Left ventricle myocardium inferior (tissue), 1 donor: ENCODE measurements at regions not wholly inside any gene's neighbourhood (a gene's known extent, or its start where the extent isn't known, plus 50 kb on each side); places are given as distances from the start of the nearest gene placed in this dataset.

ENCODE experiments used
- DNase-seq: peaks from one replicate; pipeline ENCODE4 v3.0.0-alpha.2; 2020
- H3K27ac ChIP-seq: fragments of 200-600 bp; replicated peaks from 2 replicates; pipeline ENCODE4 v1.8.0; 2021
- H3K27me3 ChIP-seq: fragments of 200-600 bp; 2 replicates; pipeline ENCODE4 v1.8.0; 2021; ENCODE audit warnings: low read depth
- H3K36me3 ChIP-seq: fragments of 200-600 bp; 2 replicates; pipeline ENCODE4 v1.8.0; 2021
- H3K4me1 ChIP-seq: fragments of 200-600 bp; 2 replicates; pipeline ENCODE4 v1.8.0; 2021
- H3K4me3 ChIP-seq: fragments of 200-600 bp; 2 replicates; pipeline ENCODE4 v1.8.0; 2021; ENCODE audit warnings: mild to moderate bottlenecking, moderate library complexity
- H3K9me3 ChIP-seq: fragments of 200-600 bp; replicated peaks from 2 replicates; pipeline ENCODE4 v1.8.0; 2021
- intact Hi-C: fragments of 100-400 bp; cut with micrococcal nuclease; formaldehyde crosslinking; loops from one replicate; pipeline ENCODE4 v1.11.0; 2022
- TF ChIP-seq, protein P1 (sequence below): fragments of 200-600 bp; IDR thresholded peaks from 2 replicates; pipeline ENCODE4 v1.8.0; 2021; ENCODE audit warnings: antibody characterized with exemption, mild to moderate bottlenecking, borderline replicate concordance
- donor health status: DM: no; HTN: yes; CAD: no; lungs with severe emphysema.

GRCh38 chr13:23506071-23506806 lies 64.0 kb upstream of the TNFRSF19 start:
- no peaks in the 10 kb centered on the region for H3K9me3 ChIP-seq
- TF ChIP-seq, protein P1, sequence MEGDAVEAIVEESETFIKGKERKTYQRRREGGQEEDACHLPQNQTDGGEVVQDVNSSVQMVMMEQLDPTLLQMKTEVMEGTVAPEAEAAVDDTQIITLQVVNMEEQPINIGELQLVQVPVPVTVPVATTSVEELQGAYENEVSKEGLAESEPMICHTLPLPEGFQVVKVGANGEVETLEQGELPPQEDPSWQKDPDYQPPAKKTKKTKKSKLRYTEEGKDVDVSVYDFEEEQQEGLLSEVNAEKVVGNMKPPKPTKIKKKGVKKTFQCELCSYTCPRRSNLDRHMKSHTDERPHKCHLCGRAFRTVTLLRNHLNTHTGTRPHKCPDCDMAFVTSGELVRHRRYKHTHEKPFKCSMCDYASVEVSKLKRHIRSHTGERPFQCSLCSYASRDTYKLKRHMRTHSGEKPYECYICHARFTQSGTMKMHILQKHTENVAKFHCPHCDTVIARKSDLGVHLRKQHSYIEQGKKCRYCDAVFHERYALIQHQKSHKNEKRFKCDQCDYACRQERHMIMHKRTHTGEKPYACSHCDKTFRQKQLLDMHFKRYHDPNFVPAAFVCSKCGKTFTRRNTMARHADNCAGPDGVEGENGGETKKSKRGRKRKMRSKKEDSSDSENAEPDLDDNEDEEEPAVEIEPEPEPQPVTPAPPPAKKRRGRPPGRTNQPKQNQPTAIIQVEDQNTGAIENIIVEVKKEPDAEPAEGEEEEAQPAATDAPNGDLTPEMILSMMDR = no peak
- H3K36me3 ChIP-seq = no peaks in the 10 kb centered on the region
- H3K27ac ChIP-seq = peak overlapping the region; percentile 79
- H3K27me3 ChIP-seq = no peaks in the 10 kb centered on the region
- no peak for DNase-seq
- H3K4me3 ChIP-seq = peak overlapping the region; percentile 48
- peaks cover 43% of the 10 kb centered on the region for H3K4me1 ChIP-seq
- intact Hi-C loops = no loop called here

DNA sequence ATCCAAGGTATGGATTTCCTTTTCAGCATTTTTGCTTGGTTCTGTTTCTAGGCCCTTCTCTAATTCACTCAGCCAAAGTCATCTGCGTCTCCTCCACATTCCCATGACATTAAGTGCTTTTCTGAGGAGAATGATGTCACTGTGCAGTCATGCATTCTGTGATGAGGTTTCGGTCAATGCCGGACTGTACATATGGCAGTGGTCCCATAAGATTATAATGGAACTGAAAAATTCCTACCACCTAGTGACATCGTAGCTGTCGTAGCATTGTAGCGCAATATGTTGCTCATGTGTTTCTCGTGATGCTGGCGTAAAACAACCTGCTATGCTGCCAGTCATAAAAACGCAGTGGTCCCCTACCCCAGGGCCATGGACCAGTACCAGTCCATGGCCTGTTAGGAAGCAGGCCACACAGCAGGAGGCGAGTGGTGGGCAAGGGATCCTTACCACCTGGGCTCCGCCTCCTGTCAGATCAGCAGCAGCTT lies 63.4 kb upstream of the TNFRSF19 start:
- Histone ChIP-seq H3K27ac (peak overlapping the region; percentile 79), H3K36me3 (no peaks in the 10 kb centered on the region), H3K4me3 (peak overlapping the region; percentile 48), H3K4me1 (peaks cover 48% of the 10 kb centered on the region), H3K27me3 (no peaks in the 10 kb centered on the region), H3K9me3 (no peaks in the 10 kb centered on the region)
- DNase-seq = no peak
- intact Hi-C loops = no loop called here
- TF ChIP-seq, protein P1 = no peak

DNA sequence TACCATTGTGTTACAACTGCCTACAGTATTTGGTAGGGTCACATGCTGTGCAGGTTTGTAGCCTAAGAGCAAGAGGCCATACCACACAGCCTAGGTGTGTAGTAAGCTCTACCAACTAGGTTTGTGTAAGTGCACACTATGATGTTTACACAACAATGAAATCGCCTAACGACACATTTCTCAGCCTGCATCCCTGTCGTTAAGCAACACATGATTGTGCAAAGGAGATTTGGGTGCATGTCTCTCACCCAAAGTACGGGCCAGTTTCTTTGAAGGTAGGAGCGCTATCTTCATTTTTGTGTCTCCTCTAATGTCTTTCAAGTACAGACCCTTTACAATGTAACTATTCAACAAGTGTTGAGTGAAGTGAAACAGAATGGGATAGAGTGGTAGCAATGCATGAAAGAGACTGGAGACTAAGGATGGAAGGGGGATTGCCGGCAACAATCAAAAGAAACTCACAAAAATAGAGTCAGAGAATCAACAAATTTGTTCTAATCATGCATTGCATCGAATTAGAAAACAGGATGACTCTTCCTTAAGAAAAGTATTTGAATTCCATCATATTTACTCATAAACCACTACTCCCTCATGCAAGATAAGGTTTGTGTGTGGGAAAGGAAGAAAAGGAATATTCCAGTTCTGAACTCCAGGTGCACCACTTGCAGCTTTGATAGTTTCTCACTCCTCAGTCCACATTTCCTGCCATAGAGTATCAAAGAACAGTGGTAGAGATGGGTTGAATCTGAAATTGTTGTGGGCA lies 60.2 kb upstream of the TNFRSF19 start:
- no peaks in the 10 kb centered on the region for H3K27me3 ChIP-seq
- TF ChIP-seq, protein P1 = no peak
- H3K9me3 ChIP-seq = no peaks in the 10 kb centered on the region
- no peaks in the 10 kb centered on the region for H3K36me3 ChIP-seq
- DNase-seq = no peak
- intact Hi-C loops = no loop called here
- H3K4me1 ChIP-seq = peaks cover 60% of the 10 kb centered on the region
- peak overlapping the region; percentile 24 for H3K27ac ChIP-seq
- H3K4me3 ChIP-seq = no peak overlapping the region

DNA sequence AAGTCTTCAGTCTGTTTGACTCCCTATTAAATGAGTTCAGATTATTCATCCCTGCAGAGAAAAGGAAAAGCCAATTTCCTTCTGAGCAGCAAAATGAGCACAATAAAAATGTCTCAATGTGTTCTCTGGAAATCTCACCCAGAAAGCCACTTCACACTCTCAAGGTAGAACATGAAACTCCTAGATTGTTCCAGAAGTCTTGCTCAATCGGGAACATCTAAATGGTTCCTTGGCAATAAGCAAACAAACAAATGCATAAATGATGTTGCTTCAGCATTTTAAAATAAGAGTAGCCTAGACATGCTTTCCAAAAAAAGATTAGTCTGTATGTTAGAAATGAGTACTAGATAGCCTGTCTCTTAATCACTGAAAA lies 59.7 kb upstream of the TNFRSF19 start:
- no peaks in the 10 kb centered on the region for H3K36me3 ChIP-seq
- intact Hi-C loops = no loop called here

GRCh38 chr13:23510979-23511735 lies 59.1 kb upstream of the TNFRSF19 start:
- TF ChIP-seq, protein P1 = peak; percentile 50
- intact Hi-C loops = no loop called here
- DNase-seq = no peak
- H3K9me3 ChIP-seq = no peaks in the 10 kb centered on the region
- H3K36me3 ChIP-seq = no peaks in the 10 kb centered on the region
- peak overlapping the region; percentile 24 for H3K27ac ChIP-seq
- H3K4me1 ChIP-seq = peaks cover 57% of the 10 kb centered on the region
- H3K27me3 ChIP-seq = no peaks in the 10 kb centered on the region
- no peak overlapping the region for H3K4me3 ChIP-seq

More for the DNA sequence above, 59.7 kb upstream of the TNFRSF19 start:
- Histone ChIP-seq H3K27me3 (no peaks in the 10 kb centered on the region), H3K4me3 (no peak overlapping the region), H3K9me3 (no peaks in the 10 kb centered on the region), H3K4me1 (peaks cover 57% of the 10 kb centered on the region), H3K27ac (peak overlapping the region; percentile 24)
- TF ChIP-seq, protein P1 = no peak
- no peak for DNase-seq
